GM21367 (cell line): ENCODE measurements at regions not wholly inside any gene's neighbourhood (a gene's known extent, or its start where the extent isn't known, plus 50 kb on each side); places are given as distances from the start of the nearest gene placed in this dataset.
A peak's percentile ranks its signal among the peaks of the same experiment; 100 is the strongest.
"Not testable (repeated sequence)": the region's sequence is repeated elsewhere in the genome, so short reads cannot be mapped to it uniquely, and the experiment has no call there.

Experiments
- ATAC-seq: cut with Tn5 transposase; IDR thresholded peaks from one replicate; pipeline ENCODE4 v1.9.1; 2021; ENCODE audit not compliant: unreplicated experiment

DNA sequence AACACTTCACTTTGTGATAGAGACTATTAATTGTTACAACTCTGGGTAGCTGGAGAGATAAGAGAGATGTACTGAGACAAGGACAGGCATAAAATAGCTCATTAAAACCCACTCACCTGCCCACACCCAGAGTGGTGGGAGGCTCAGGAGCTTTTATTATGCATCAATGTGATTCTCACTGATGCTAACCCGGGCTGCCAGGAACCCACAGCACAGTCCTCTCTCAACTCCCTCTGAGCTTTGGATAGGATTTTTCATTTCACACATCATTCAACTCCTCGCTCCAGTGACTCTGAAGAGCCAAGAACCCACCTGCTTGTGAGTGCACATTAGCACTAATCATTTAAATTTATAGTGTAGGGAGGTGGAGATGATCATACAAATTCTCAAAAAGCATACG lies 827.9 kb downstream of the FLRT2 start:
- no peak for ATAC-seq

GRCh38 chr14:86357119-86357518 lies 827.2 kb downstream of the FLRT2 start:
- no peak for ATAC-seq

- no peak for ATAC-seq
Observed at GRCh38 chr14:86346818-86347384, 817.0 kb downstream of the FLRT2 start.

GRCh38 chr14:86334355-86334754 lies 804.4 kb downstream of the FLRT2 start:
- no peak for ATAC-seq

GRCh38 chr14:86333493-86333892 lies 803.5 kb downstream of the FLRT2 start:
- ATAC-seq = no peak

DNA sequence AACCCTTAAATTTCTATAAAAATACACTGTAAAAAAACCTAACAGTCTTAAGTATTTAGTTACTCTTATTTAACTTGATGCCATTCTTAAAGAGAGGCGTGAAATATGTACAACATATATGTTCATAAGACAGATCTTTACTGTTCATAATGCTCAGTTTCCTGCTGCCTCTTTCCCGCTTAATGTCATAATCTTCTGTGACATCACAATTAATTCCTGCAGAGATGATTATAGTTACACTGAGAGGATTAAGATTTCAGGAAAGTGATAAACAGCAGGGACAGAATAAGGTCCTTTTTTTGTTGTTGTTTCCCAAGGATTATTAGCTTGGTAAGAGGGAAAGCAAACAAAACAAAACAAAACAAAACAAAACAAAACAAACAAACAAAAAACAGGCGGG lies 801.4 kb downstream of the FLRT2 start:
- no peak for ATAC-seq

DNA sequence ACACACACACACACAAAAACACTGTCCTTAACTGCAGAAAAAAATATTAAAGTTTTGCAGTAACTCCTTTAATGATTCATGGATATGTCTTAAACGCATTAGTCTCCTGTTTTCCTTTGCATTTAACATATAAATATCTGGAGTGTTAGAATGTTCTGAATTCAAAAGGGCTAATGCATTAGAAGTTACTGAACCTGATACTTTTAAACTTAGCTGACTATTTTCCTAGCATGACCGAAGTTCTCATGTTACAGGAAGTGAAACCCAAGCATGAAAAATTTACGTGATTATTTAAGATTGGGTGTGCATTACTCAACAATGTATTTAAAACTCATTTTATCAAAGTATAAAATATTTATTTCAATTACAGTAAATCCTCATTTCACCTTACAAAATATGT lies 791.2 kb downstream of the FLRT2 start:
- ATAC-seq = no peak

DNA sequence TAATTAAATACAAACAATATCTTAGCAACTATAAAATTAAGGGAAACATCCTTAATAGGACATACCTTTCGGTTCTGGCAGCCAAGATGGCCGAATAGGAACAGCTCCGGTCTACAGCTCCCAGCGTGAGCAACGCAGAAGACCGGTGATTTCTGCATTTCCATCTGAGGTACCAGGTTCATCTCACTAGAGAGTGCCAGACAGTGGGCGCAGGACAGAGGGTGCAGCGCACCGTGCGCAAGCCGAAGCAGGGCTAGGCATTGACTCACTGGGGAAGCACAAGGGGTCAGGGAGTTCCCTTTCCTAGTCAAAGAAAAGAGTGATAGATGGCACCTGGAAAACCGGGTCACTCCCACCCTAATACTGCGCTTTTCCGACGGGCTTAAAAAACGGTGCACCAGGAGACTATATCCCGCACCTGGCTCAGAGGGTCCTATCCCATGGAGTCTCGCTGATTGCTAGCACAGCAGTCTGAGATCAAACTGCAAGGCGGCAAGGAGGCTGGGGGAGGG lies 782.3 kb downstream of the FLRT2 start:
- not testable (repeated sequence) for ATAC-seq

DNA sequence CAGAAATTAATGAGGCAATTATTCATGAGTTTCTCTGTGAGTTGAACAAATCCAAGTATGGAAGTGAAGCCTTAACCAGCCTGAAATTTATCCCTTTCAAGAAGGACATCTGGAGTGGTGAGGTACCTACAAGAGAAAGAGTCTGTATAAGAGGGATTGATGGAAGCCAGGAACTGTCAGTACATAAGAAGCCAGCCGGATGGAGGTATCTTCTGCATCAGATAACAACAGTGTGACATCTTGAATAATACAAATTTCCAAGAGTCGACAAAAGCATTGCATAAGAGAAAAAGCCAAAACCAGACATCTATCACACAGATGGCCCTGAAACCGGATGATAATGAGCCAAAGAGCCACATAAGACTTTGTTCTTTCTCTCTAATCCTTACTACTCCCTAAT lies 781.2 kb downstream of the FLRT2 start:
- ATAC-seq = no peak

DNA sequence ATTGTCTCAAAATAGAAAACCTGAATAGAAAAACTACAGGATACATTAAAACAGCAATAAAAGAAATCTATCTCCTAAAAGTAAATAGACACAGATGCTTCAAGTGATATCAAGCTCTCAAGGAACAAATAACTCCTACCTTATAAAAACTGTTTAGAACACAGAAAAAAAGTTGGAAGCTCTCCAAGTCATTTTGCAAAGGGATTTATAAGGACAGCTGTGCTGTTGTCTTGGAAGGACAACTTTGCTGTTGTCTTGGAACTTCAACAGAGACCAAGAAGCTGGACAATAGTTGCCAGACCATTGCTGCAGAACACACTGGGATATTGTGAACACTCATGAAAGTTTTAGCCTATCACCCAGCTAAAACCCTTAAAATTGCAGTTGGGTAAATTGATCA lies 780.7 kb downstream of the FLRT2 start:
- ATAC-seq = no peak

- ATAC-seq = no peak
Observed at GRCh38 chr14:86310148-86310547, 780.2 kb downstream of the FLRT2 start.

- no peak for ATAC-seq
Observed at GRCh38 chr14:86305058-86305457, 775.1 kb downstream of the FLRT2 start.

DNA sequence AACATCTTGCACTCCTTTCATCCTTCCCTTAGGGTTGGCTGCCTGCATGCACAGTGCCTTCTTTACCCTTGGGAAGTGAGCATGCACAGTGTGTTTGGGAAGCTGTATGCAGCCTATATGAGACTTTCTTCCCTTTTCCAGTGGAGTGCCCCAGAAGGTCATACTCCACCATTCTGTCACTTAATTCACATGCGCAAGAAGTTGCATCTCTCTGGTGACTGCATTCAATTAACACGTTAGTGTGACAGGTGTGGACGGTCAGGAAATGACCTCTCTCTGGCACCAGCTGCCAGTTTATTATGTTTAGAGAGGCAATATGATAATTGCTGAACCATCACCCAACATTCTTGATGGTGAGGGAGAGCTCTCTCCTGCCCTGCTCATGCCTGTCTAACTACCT lies 770.0 kb downstream of the FLRT2 start:
- no peak for ATAC-seq

DNA sequence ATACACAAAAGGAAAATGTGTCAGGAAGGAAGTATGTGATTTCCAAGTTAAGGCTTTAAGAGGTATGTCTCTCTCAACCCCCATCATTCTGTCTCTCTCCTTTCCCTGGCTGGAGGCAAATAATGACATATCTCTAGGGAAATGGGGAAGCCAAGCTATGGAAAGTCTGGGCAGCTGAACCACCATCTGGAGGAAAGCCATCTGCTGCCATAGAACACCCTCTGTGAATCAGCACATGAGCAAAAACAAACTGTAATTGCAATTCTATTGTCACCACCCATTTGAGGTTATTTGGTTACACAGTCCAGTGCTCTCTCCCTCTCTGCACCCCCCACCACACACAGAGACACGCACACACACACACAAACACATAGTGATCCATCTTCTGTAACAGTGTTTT lies 766.2 kb downstream of the FLRT2 start:
- ATAC-seq = no peak

GRCh38 chr14:86288336-86288735 lies 758.4 kb downstream of the FLRT2 start:
- no peak for ATAC-seq

DNA sequence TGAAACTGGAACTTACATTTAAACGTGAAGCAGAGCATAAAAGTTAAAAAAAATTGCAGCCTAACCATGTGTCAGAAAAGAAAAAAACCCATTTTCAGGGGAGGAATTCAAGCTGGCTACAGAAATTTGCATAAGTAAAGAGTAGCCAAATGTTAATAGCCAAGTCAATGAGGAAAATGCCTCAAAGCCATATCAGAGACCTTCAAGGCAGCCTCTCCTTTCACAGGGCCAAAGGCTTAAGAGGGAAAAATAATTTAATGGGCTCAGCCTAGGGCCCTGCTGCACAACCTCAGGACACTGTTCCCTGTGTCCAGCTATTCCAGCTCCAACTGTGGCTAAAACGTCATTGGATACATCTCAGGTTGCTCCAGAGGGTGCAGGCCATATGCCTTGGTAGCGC lies 749.5 kb downstream of the FLRT2 start:
- ATAC-seq = no peak

DNA sequence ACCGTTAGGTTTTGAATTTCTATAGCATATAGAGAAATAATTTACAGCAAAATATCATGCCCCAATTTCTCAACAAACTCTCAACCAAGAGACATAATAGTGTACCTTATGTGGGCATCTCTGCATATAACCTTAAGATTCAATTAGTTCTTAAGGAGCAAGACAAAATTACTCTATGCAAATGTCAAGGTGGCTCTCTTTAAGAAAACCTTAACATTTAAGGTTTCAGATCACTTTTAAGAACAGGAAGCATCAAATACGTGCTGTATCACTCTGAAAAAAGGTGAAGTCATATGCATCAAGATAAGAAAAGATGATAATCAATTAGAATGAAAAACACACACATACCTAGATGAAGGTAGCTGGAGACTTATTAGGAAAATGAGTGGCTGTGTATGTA lies 728.0 kb downstream of the FLRT2 start:
- ATAC-seq = no peak

GRCh38 chr14:86243158-86243557 lies 713.2 kb downstream of the FLRT2 start:
- peak; percentile 75 for ATAC-seq

- no peak for ATAC-seq
Observed at GRCh38 chr14:86237733-86238132, 707.8 kb downstream of the FLRT2 start.

DNA sequence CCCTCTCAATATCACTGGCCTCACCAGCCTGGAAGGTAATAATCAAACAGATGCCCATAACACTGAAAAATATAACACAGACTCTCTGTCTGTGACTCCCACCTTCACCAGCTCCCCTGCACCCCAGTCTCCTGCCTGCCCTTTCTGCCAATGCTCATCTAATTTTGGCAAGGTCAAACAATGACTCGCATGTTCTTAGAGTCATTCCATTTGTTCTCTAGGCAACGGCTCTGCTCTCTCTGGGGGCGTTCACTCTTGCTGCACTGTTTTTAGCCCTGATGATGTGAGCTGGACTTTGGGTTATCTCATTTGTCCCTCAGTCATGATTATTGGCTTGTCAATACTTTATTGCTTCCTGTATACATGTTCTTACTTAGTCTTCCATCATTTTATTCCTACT lies 691.8 kb downstream of the FLRT2 start:
- no peak for ATAC-seq

GRCh38 chr14:86221000-86221399 lies 691.1 kb downstream of the FLRT2 start:
- no peak for ATAC-seq

- no peak for ATAC-seq
Observed at GRCh38 chr14:86217523-86217922, 687.6 kb downstream of the FLRT2 start.

DNA sequence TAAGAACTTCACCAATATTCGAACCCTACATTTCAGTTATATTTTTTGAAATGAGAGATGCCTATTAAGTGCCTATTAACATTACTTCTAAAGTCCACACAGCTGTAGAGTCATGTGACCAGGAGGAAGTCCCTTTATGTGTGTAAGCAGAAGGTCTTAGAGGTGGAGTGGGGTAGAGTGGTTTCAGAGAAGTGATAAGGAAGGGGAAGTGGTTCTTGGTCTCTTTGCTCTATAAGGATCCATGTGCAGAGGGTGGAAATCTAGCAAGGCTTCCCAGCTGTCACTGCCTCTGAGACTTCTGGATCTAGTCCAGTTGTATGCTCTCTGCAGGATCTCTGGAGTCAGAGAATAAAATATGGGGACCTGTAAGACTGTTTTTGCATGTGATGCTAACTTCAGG lies 673.9 kb downstream of the FLRT2 start:
- no peak for ATAC-seq
